ENCODE measurements at regions not wholly inside any gene's neighbourhood (a gene's known extent, or its start where the extent isn't known, plus 50 kb on each side); places are given as distances from the start of the nearest gene placed in this dataset.
"Not testable (repeated sequence)": the region's sequence is repeated elsewhere in the genome, so short reads cannot be mapped to it uniquely, and the experiment has no call there.

DNA sequence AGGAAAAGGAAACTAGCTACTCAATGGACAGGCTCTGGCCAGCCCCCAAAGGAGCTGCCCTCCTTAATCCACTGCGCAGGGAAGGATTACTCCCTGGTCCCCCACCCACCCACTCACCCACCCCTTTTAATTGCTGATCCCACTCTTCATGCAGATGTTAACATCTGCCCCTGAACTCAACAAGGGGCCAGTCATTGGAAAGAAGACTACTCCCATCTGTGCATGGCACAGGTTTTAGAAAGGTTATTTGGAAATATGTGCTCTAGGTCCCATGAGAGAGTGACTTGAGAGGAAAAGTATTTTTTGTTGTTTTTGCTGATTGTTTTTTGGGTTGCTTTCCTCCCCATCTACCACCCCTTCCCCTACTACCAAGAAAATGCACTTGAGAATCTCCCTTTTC lies 94.4 kb upstream of the FGGY start:
- H3K4me3 ChIP-seq: no peak overlapping the region
- H3K27ac ChIP-seq: no peak overlapping the region
- H3K27me3 ChIP-seq: no peaks in the 10 kb centered on the region
- H3K36me3 ChIP-seq: no peaks in the 10 kb centered on the region
- no peaks in the 10 kb centered on the region for H3K9me3 ChIP-seq
- intact Hi-C loops (cut with DNase I): no loop called here
- TF ChIP-seq, protein P1, sequence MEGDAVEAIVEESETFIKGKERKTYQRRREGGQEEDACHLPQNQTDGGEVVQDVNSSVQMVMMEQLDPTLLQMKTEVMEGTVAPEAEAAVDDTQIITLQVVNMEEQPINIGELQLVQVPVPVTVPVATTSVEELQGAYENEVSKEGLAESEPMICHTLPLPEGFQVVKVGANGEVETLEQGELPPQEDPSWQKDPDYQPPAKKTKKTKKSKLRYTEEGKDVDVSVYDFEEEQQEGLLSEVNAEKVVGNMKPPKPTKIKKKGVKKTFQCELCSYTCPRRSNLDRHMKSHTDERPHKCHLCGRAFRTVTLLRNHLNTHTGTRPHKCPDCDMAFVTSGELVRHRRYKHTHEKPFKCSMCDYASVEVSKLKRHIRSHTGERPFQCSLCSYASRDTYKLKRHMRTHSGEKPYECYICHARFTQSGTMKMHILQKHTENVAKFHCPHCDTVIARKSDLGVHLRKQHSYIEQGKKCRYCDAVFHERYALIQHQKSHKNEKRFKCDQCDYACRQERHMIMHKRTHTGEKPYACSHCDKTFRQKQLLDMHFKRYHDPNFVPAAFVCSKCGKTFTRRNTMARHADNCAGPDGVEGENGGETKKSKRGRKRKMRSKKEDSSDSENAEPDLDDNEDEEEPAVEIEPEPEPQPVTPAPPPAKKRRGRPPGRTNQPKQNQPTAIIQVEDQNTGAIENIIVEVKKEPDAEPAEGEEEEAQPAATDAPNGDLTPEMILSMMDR (IDR thresholded peaks at IDR 0.05): no peak
- TF ChIP-seq EP300 (IDR thresholded peaks at IDR 0.05): no peak
- TF ChIP-seq POLR2A (IDR thresholded peaks at IDR 0.05): no peak
- H3K4me1 ChIP-seq (ENCODE audit: insufficient read depth): peaks cover 2% of the 10 kb centered on the region
- WGBS, 3 donors: 60 to 87% (median 64%) methylated on average over 1 of the region's 1 CpG
- DNase-seq: no peak

DNA sequence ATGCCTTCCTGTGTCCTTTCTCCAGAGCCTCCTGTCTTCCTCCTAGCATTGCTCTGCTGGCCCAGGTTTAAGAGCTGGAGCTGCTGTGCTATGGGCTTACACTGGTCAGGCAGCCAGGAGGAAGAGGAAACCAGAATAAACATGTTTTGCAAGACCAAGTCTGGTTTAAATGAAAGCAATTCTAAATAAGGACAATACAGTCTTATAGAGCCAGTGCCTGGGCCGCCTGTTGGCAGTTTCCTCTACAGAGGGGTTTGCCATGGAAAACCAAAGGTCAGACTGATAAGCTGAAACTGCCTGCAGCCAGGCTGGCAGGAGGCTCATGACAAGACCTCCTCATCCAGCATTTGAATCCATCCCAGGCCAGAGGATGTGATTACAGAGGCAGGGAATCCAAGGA lies 92.9 kb upstream of the FGGY start:
- no peak overlapping the region for H3K4me3 ChIP-seq
- no peak overlapping the region for H3K27ac ChIP-seq
- TF ChIP-seq POLR2A (IDR thresholded peaks at IDR 0.05) (no peak), EP300 (IDR thresholded peaks at IDR 0.05) (no peak)
- TF ChIP-seq, protein P1 (IDR thresholded peaks at IDR 0.05): no peak
- intact Hi-C loops (cut with DNase I): no loop called here
- no peaks in the 10 kb centered on the region for H3K27me3 ChIP-seq
- no peaks in the 10 kb centered on the region for H3K36me3 ChIP-seq
- peaks cover 2% of the 10 kb centered on the region for H3K4me1 ChIP-seq (ENCODE audit: insufficient read depth)
- no peak for DNase-seq
- H3K9me3 ChIP-seq: no peaks in the 10 kb centered on the region
- WGBS, 3 donors: 26 to 30% (median 29%) methylated on average over 1 of the region's 1 CpG

DNA sequence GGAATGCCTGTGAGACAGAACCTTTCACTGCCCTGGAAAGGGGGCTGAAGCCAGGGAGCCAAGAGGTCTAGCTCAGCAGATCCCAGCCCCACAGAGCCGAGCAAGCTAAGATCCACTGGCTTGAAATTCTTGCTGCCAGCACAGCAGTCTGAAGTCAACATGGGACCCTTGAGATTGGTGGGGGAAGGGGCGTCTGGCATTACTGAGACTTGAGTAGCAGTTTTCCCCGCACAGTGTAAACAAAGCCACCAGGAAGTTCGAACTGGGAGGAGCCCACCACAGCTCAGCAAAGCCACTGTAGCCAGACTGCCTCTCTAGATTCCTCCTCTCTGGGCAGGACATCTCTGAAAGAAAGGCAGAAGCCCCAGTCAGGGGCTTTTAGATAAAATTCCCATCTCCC lies 90.3 kb upstream of the FGGY start:
- intact Hi-C loops (cut with DNase I); H3K4me3 ChIP-seq; H3K9me3 ChIP-seq; H3K4me1 ChIP-seq (ENCODE audit: insufficient read depth); H3K27me3 ChIP-seq; H3K27ac ChIP-seq; H3K36me3 ChIP-seq; DNase-seq: not testable (repeated sequence)
- 74 to 85% (median 78%) methylated on average over 4 of the region's 4 CpGs for WGBS, 3 donors

DNA sequence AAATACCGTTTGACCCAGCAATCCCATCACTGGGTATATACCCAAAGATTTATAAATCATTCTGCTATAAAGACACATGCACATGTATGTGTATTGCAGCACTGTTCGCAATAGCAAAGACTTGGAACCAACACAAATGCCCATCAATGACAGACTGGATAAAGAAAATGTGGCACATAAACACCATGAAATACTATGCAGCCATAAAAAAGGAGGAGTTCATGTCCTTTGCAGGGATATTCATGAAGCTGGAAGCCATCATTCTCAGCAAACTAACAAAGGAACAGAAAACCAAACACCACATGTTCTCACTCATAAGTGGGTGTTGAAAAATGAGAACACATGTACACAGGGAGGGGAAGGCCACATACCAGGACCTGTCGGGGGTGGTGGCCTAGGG lies 86.5 kb upstream of the FGGY start:
- intact Hi-C loops (cut with DNase I); H3K4me1 ChIP-seq (ENCODE audit: insufficient read depth); H3K27ac ChIP-seq; H3K36me3 ChIP-seq; DNase-seq; H3K4me3 ChIP-seq; H3K27me3 ChIP-seq; H3K9me3 ChIP-seq: not testable (repeated sequence)
- 87 to 95% (median 89%) methylated on average over 3 of the region's 3 CpGs for WGBS, 3 donors

DNA sequence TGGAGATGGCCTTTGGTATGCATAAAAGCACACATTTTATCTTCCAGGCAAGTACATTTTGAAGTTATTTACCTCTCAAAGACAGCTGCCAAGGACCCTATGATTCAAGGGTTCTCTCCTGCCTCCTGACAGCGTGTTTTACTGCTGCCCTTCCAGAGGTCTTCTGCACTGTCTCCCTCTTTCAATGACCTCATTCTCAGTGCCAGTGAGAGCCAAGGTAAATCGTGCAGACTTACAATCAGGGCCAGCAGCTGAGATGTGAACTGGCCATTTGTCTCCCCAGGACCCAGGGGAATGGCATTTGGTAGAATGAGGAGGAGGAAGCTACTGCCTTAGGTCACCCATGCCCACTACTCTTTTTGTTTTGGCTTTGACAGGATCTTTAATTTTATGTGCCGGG lies 84.2 kb upstream of the FGGY start:
- no peak overlapping the region for H3K27ac ChIP-seq
- H3K27me3 ChIP-seq: no peaks in the 10 kb centered on the region
- no peak for DNase-seq
- no peak overlapping the region for H3K4me3 ChIP-seq
- TF ChIP-seq, protein P1 (IDR thresholded peaks at IDR 0.05): no peak
- TF ChIP-seq EP300 (IDR thresholded peaks at IDR 0.05): no peak
- no peak for TF ChIP-seq POLR2A (IDR thresholded peaks at IDR 0.05)
- no peaks in the 10 kb centered on the region for H3K36me3 ChIP-seq
- WGBS, 3 donors: 65 to 77% (median 75%) methylated on average over 3 of the region's 3 CpGs
- intact Hi-C loops (cut with DNase I): no loop called here
- no peaks in the 10 kb centered on the region for H3K4me1 ChIP-seq (ENCODE audit: insufficient read depth)
- H3K9me3 ChIP-seq: no peaks in the 10 kb centered on the region

Measured in ovary (tissue), 7 donors.